ENCODE measurements at regions not wholly inside any gene's neighbourhood (a gene's known extent, or its start where the extent isn't known, plus 50 kb on each side); places are given as distances from the start of the nearest gene placed in this dataset.
"Not testable (repeated sequence)": the region's sequence is repeated elsewhere in the genome, so short reads cannot be mapped to it uniquely, and the experiment has no call there.

- no peak for DNase-seq
Measured at GRCh38 chr3:169029674-169030285, 633.7 kb downstream of the MECOM start.

GRCh38 chr3:169028716-169029115 lies 634.8 kb downstream of the MECOM start:
- DNase-seq: no peak

DNA sequence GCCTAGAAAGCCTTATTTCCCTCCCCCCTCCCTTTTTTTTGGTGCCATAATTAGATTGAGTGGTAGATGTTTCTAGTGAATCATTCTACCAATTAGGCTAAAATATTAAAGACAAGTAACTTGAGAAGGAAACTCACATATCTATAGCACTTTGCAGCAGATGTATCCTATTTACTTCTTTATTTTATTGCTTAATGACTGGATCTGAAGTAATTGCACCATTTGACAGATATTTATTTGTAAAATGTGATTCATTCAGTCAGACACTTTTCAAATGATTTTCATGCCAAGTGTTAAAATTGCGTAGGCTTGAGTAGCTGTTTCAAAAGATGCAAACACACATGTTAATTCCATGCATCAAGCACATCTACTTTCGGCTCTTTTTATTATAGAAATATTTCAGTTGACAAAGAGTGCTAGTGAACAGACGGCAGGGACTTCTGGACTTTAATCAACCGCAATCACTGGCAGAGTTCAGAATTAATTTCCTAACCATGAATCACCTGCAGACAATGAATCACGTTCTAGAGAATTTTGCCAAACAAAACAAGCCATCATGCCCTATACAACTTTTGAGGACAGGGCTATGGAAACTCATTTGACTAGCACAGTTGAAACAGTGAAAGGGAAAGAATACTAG lies 636.8 kb downstream of the MECOM start:
- DNase-seq: no peak

DNA sequence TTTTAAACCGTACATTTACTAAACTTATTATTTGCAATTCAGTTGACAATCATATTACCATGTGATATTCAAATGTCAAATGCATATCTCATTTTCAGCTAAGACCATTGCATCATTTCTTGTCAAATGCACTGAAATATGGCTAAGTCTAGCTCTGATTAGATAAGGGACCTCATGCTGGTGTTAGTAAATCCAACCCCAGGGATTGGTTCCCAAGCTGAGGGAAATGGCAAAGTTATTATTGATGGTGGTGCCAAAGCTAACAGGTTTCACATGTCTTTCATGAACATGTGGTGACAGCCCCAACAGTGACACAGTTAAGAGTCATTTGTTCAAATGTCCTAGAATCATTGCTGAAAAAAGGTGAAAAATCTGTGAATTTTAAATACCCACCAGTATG lies 641.1 kb downstream of the MECOM start:
- no peak for DNase-seq

DNA sequence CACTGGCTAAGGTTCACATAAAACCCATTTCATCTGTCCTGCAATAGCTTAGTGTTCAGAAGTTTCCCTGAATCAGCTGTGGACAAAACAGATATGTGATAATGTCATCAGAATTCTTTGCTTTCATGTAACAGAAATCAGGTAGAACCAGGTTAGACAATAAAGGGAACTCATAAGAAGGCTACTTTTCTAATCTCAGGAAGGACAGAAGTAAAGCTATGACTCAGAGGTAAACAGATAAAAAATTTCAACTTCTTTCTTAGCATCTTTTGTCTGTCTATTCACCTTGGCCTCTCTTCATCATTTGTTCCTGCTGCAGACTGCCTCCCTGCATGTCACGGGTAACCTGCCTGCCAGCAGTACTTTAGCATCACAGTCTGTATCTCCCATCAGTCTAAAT lies 643.1 kb downstream of the MECOM start:
- no peak for DNase-seq

DNA sequence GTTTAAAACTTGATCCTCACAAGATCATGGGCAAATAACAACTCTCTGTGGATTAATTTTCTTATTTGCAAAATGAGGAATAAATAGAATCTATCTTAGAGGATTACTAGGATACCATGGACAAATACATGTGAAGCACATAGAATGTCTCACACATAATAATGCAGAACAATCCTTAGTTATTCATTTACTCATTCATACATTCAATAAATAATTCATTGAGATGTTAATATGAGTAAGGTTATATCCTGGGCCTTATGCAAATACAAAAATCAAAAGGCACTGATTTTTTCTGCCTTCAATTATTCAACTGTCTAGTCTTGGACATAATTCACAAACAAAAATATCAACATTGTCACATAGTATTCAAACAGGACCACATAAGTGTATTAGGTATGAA lies 654.1 kb downstream of the MECOM start:
- no peak for DNase-seq

DNA sequence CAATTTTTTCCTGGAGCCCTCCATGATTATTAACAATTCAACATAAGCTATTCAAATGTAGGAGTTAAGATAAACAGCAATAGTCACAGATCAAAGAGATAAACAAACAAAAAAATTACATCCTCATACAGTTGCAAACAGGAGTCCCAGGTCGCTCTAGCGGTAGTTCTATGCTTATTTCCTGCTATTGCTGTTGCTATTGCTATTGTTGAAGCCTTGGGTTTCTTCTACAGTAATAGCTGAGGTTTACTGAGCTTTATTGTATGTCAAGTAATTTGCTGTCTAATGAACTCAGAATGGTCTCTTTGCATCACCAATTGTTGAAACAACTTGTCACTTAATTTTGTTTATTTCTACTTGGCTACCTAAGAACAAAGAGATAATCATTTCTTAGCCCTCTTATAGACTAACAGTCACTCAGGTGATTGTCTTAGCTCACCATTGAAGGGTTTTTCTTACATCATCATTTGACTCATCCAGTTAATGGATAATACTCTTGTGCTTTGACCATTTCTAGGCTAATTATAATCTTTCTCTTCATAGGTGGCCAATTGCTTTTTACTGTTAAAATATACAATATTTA lies 654.6 kb downstream of the MECOM start:
- no peak for DNase-seq

DNA sequence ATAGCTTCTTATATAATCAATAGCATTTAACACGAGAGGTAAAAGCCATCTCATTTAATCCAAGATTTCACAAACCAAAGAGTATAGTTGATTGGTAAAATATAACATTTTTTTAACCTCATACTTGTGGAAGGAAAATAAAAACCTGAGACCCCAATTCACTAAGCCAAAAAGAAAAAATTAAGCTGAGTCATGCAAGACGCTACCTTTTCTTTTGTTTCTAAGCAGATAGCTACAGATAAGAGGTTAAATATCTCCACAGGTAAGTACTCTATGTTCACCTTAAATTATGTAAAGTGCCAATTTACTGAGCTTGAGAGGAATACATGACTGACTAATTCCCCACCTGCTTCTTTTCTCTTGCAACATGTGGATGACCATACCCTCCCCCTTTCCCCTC lies 656.4 kb downstream of the MECOM start:
- no peak for DNase-seq

- not testable (repeated sequence) for DNase-seq
Measured at GRCh38 chr3:169006398-169006797, 657.1 kb downstream of the MECOM start.

DNA sequence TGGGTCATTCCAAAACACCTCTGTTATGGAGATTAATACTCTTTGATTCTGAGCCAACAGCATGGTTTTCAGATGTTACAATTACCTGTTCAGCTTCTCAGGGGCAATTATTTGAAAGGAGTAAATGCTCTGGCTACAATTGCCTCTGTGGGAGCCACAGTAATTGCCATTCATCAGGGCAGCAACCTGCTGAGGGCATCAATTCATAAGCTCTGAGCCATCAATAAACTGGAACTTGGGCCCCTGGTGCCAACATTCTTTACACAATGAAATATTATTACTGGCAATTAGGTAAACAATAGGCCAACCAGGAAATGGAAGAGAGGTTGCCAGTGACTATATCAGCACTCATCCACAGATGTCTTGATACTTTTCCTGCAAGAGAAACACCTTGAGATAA lies 660.8 kb downstream of the MECOM start:
- no peak for DNase-seq

DNA sequence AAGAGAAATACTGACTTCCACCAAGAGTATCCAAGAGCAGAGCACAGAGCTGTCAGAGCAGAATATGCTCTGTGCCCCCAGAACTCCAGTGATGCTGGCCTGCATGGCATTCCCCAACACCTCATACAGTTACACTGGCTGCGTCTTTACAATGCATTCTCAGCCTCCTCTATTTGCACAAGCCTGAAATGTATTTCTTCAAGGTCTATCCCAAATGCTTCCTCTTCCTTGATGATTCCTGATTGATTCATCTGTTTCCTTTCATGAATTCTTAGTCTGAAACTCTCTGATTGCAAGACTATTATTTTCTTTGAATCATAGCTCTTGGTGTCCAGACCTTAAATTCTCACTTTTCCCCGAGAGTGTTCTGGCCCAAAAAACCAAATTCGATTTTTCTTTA lies 664.7 kb downstream of the MECOM start:
- DNase-seq: no peak

- no peak for DNase-seq
Measured at GRCh38 chr3:168997488-168997887, 666.0 kb downstream of the MECOM start.

DNA sequence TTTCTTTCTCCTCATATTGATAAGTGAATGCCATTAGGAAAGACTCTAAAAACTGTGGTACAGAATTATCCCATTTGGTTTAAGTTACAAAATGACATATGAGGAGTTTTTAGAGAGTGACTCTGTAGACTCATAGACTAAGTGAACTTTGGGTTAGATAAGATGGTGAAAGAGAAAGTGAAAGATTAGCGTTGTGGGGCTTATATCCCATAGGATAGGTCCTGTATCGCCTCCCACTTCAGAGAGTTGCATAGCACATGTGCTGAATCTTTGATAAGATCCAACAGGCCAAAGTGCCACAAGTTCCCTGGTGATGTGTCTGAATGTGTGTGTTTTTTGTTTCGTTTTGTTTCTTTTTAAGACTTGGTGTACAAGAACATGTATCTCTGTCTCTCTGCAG lies 666.9 kb downstream of the MECOM start:
- no peak for DNase-seq

- no peak for DNase-seq
Measured at GRCh38 chr3:168995129-168995528, 668.4 kb downstream of the MECOM start.

DNA sequence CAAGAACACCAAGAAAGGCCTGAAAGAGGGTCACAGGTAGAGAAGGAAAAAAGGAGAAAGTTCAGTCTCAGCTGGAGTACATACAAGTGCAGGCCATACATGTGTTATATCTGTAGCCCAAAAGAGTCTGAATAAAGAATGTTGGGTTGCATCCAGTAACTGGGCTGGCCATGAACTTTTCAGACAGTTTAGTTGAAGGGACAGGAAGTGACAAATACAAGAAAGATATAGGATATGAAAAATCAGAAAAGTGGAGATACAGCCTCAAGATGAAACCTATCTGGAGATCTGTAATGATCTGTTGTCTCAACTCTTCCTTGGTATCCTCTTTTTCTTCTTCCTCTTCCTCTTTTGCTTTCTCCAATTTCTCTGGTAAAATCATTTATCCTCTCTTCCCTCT lies 671.7 kb downstream of the MECOM start:
- no peak for DNase-seq

DNA sequence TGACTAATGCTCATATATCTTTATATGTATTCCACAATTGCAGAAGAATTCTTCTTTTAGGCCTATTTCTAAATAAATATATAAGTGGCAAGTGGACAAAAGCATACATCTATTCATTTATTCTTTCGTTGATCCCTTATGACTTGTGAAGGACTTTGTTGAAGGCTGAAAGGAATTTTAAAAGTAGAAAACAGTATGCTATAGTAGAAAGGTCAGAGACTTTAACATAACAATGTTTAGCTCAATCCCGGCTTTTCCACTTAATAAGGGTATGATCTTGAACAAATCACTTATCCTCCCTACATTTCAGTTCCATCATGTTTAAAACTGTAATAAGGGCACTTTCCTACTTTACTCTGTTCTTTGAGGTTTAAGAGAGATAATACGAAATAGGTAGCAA lies 672.9 kb downstream of the MECOM start:
- no peak for DNase-seq

GRCh38 chr3:168990134-168990533 lies 673.4 kb downstream of the MECOM start:
- no peak for DNase-seq

GRCh38 chr3:168989396-168989795 lies 674.1 kb downstream of the MECOM start:
- no peak for DNase-seq

- no peak for DNase-seq
Measured at GRCh38 chr3:168988853-168989252, 674.7 kb downstream of the MECOM start.

GRCh38 chr3:168984872-168985271 lies 678.6 kb downstream of the MECOM start:
- DNase-seq: no peak

DNA sequence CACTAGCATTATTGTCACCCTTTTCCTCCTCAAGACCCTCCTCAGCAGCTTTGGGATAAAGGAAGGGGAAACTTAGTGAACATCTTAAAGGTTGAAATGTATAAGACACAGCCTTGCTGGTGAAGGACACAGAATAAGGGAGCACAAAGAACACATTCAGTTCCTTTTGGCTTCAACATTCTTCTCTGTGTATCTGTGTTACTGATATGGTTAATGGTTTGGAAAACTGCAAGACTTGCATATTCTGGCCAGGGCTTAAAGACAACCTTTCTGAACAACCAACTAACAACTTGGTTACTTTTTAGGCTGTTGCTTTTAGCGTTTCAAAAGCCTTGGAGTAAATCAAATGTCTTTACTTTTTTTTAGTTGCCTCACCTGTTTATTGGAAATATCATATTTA lies 680.5 kb downstream of the MECOM start:
- DNase-seq: no peak

DNA sequence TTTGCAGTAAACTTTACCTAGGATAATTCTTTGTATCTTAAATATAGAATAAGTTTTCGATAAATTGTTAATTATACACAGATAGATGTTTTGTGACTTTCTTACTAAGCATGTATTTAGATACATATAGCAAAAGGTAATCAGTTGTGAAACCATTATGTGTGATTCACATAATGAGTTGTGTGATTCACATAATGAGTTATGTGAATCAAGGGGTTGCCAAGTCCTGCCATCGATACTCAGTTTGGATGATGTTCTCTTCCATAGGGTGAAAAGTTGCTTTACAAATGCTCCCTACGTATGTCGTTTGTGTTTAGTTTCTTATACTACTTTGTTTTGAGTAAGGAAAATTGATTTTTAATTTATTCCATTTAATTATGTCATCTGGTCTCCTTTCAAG lies 682.1 kb downstream of the MECOM start:
- no peak for DNase-seq

DNA sequence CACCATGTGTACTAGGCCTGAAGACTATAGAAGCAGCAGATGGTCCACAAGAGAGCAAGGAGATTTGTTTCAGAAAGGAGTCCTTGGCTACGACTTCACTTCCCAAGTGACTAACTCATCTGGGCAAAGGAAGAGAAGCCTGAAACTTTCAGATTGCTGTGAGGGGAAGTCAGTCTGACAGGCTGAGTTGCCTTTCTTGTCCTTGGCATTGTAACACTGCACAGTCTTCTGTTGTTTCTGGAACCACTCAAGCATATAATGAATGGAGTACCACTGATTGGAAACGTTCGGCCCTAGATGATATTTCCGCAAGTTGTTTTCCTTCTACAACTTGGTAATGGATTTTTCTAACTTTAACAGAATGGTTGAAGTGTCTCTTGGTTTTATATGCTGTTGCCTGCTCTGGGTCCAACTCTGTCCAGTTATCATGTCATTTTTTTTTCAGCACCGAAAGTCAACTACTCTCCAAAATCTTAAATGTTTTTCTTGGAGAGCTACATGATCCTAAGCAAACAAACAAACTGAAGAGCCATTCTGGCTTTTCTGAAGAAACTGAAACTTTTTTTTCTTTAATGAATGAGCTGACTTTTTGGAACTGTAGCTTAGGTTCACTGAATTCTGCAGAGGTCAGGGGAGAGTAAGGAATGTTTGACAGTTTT lies 685.7 kb downstream of the MECOM start:
- no peak for DNase-seq

GRCh38 chr3:168976969-168977368 lies 686.5 kb downstream of the MECOM start:
- no peak for DNase-seq

Measured in GDM1 (cell line).